ENCODE measurements at regions not wholly inside any gene's neighbourhood (a gene's known extent, or its start where the extent isn't known, plus 50 kb on each side); places are given as distances from the start of the nearest gene placed in this dataset.

DNA sequence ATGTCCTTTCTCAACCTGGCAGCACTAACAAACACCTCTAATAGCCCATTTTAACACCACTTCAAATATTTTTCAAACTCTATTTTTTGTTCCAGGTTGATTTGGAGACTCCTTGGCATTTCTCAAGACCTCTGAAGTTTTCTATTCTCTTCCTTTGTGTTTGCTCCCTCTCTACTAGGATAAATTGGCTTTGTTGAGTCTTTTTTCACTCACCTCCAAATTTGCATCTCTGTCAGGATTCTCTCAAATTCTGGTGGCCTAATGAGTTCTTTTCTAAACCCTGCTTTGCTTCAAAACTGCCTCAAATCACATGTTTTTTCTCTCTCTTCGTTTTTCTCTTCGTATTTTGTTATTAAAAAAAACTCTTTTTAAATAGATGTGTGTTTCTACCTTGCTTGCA is 582.2 kb upstream of the ADGRL4 start:
- DNase-seq (ENCODE audit: low read depth) = no peak
- Histone ChIP-seq H3K9me3 (ENCODE audit: control insufficient read depth, low read length) (no peaks in the 10 kb centered on the region), H3K27me3 (replicated peaks; ENCODE audit: control insufficient read depth, insufficient read depth, low read length) (no peaks in the 10 kb centered on the region), H3K4me3 (ENCODE audit: low read length) (no peak overlapping the region), H3K36me3 (ENCODE audit: control insufficient read depth, insufficient read depth, low read length, severe bottlenecking) (no peaks in the 10 kb centered on the region), H3K9ac (ENCODE audit: low read length) (no peak overlapping the region), H3K4me1 (ENCODE audit: control insufficient read depth, insufficient read depth, low read length) (no peaks in the 10 kb centered on the region)

GRCh38 chr1:79587229-79587628 is 580.7 kb upstream of the ADGRL4 start:
- Histone ChIP-seq H3K36me3 (ENCODE audit: control insufficient read depth, insufficient read depth, low read length, severe bottlenecking) (no peaks in the 10 kb centered on the region), H3K27me3 (replicated peaks; ENCODE audit: control insufficient read depth, insufficient read depth, low read length) (no peaks in the 10 kb centered on the region), H3K9ac (ENCODE audit: low read length) (no peak overlapping the region), H3K4me3 (ENCODE audit: low read length) (no peak overlapping the region), H3K9me3 (ENCODE audit: control insufficient read depth, low read length) (no peaks in the 10 kb centered on the region), H3K4me1 (ENCODE audit: control insufficient read depth, insufficient read depth, low read length) (no peaks in the 10 kb centered on the region)
- no peak for DNase-seq (ENCODE audit: low read depth)

DNA sequence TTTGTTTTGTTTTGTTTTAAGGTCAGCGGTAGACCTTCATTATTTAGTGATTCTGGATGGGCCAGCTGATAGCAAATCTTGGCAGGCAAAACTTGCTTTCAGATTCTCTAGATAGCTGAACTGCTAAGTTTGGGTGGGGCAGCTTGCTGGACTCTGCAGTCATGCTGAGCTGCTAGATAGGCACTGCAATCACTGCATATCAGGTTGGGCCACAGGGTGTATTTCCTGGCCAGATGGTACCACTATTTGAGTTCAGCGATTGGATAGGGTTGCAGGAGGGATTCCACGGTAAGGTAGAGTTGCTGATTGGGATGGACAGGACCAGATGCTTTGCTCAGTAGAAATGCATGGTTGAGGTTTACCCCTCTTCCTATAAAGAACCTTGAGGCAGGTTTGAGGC is 579.3 kb upstream of the ADGRL4 start:
- H3K9me3 ChIP-seq (ENCODE audit: control insufficient read depth, low read length) = no peaks in the 10 kb centered on the region
- H3K4me3 ChIP-seq (ENCODE audit: low read length) = no peak overlapping the region
- H3K4me1 ChIP-seq (ENCODE audit: control insufficient read depth, insufficient read depth, low read length) = no peaks in the 10 kb centered on the region
- no peaks in the 10 kb centered on the region for H3K36me3 ChIP-seq (ENCODE audit: control insufficient read depth, insufficient read depth, low read length, severe bottlenecking)
- no peaks in the 10 kb centered on the region for H3K27me3 ChIP-seq (replicated peaks; ENCODE audit: control insufficient read depth, insufficient read depth, low read length)
- DNase-seq (ENCODE audit: low read depth) = no peak
- no peak overlapping the region for H3K9ac ChIP-seq (ENCODE audit: low read length)

- no peaks in the 10 kb centered on the region for H3K4me1 ChIP-seq (ENCODE audit: control insufficient read depth, insufficient read depth, low read length)
- H3K9ac ChIP-seq (ENCODE audit: low read length) = no peak overlapping the region
- H3K27me3 ChIP-seq (replicated peaks; ENCODE audit: control insufficient read depth, insufficient read depth, low read length) = no peaks in the 10 kb centered on the region
- H3K36me3 ChIP-seq (ENCODE audit: control insufficient read depth, insufficient read depth, low read length, severe bottlenecking) = no peaks in the 10 kb centered on the region
- H3K9me3 ChIP-seq (ENCODE audit: control insufficient read depth, low read length) = no peaks in the 10 kb centered on the region
- no peak for DNase-seq (ENCODE audit: low read depth)
- no peak overlapping the region for H3K4me3 ChIP-seq (ENCODE audit: low read length)
These were observed 568.9 kb upstream of the ADGRL4 start for GRCh38 chr1:79575424-79575823.

DNA sequence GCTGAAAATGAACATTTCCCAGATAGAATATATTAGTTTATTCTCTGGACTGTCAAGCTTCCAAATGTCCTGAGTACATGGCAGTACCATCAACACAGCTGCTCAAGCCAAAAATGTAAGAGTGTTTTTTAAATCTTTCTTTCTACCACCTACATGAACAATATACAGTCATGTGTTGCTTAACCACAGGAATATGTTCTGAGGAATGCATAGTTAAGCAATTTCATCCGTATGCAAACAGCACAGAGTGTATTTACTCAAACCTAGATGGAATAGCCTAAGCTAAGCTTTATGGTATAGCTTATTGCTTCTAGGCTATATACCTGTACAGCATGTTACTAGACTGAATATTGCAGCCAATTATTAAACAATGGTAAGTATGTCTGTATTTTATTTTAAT is 561.9 kb upstream of the ADGRL4 start:
- Histone ChIP-seq H3K4me1 (ENCODE audit: control insufficient read depth, insufficient read depth, low read length) (peaks cover 5% of the 10 kb centered on the region), H3K27me3 (replicated peaks; ENCODE audit: control insufficient read depth, insufficient read depth, low read length) (no peaks in the 10 kb centered on the region)

DNA sequence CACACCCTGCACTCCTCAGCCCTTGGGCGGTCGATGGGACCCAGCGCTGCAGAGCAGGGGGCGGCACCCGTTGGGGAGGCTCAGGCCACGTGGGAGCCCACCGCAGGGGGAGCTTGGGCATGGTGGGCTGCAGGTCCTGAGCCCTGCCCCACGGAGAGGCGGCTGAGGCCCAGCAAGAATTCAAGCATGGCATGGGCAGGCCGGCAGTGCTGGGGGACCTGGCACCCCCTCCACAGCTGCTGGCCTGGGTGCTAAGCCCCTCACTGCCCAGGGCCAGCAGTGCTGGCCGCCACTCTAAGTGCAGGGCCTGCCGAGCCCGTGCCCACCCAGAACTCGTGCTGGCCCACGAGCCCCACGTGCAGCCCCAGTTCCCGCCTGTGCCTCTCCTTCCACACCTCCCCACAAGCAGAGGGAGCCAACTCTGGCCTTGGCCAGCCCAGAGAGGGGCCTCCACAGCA is 555.0 kb upstream of the ADGRL4 start:
- no peaks in the 10 kb centered on the region for H3K36me3 ChIP-seq (ENCODE audit: control insufficient read depth, insufficient read depth, low read length, severe bottlenecking)
- no peaks in the 10 kb centered on the region for H3K9me3 ChIP-seq (ENCODE audit: control insufficient read depth, low read length)
- no peak overlapping the region for H3K4me3 ChIP-seq (ENCODE audit: low read length)
- no peaks in the 10 kb centered on the region for H3K27me3 ChIP-seq (replicated peaks; ENCODE audit: control insufficient read depth, insufficient read depth, low read length)
- no peak for DNase-seq (ENCODE audit: low read depth)
- H3K9ac ChIP-seq (ENCODE audit: low read length) = no peak overlapping the region
- H3K4me1 ChIP-seq (ENCODE audit: control insufficient read depth, insufficient read depth, low read length) = no peaks in the 10 kb centered on the region

More for the DNA sequence above, 561.9 kb upstream of the ADGRL4 start:
- Histone ChIP-seq H3K9me3 (ENCODE audit: control insufficient read depth, low read length) (no peaks in the 10 kb centered on the region), H3K36me3 (ENCODE audit: control insufficient read depth, insufficient read depth, low read length, severe bottlenecking) (no peaks in the 10 kb centered on the region), H3K4me3 (ENCODE audit: low read length) (no peak overlapping the region), H3K9ac (ENCODE audit: low read length) (no peak overlapping the region)
- DNase-seq (ENCODE audit: low read depth) = peak; percentile 78

DNA sequence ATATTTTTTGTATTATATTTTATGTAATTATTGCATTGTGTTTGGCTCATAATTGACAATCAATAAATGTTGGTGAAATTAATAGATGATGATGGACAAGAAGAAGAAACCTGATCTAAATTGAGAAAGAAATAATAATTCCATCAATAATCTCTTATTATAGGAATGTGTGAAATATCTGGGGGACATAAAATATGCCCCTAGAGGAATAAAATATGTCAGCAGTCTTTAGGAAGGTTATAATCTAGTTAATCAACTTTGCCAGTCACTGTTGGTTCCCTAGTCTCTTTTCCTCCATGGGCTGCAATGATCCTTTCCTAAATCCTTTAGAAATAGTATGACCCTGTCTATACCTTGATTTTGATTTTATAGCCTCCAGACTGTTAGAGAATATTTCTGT is 549.7 kb upstream of the ADGRL4 start:
- no peaks in the 10 kb centered on the region for H3K36me3 ChIP-seq (ENCODE audit: control insufficient read depth, insufficient read depth, low read length, severe bottlenecking)
- H3K4me1 ChIP-seq (ENCODE audit: control insufficient read depth, insufficient read depth, low read length) = no peaks in the 10 kb centered on the region
- no peak for DNase-seq (ENCODE audit: low read depth)
- no peaks in the 10 kb centered on the region for H3K27me3 ChIP-seq (replicated peaks; ENCODE audit: control insufficient read depth, insufficient read depth, low read length)
- no peaks in the 10 kb centered on the region for H3K9me3 ChIP-seq (ENCODE audit: control insufficient read depth, low read length)
- H3K9ac ChIP-seq (ENCODE audit: low read length) = no peak overlapping the region
- no peak overlapping the region for H3K4me3 ChIP-seq (ENCODE audit: low read length)

GRCh38 chr1:79554688-79555087 is 548.2 kb upstream of the ADGRL4 start:
- no peaks in the 10 kb centered on the region for H3K27me3 ChIP-seq (replicated peaks; ENCODE audit: control insufficient read depth, insufficient read depth, low read length)
- no peaks in the 10 kb centered on the region for H3K9me3 ChIP-seq (ENCODE audit: control insufficient read depth, low read length)
- H3K36me3 ChIP-seq (ENCODE audit: control insufficient read depth, insufficient read depth, low read length, severe bottlenecking) = no peaks in the 10 kb centered on the region
- H3K9ac ChIP-seq (ENCODE audit: low read length) = no peak overlapping the region
- H3K4me1 ChIP-seq (ENCODE audit: control insufficient read depth, insufficient read depth, low read length) = no peaks in the 10 kb centered on the region
- no peak overlapping the region for H3K4me3 ChIP-seq (ENCODE audit: low read length)
- no peak for DNase-seq (ENCODE audit: low read depth)

DNA sequence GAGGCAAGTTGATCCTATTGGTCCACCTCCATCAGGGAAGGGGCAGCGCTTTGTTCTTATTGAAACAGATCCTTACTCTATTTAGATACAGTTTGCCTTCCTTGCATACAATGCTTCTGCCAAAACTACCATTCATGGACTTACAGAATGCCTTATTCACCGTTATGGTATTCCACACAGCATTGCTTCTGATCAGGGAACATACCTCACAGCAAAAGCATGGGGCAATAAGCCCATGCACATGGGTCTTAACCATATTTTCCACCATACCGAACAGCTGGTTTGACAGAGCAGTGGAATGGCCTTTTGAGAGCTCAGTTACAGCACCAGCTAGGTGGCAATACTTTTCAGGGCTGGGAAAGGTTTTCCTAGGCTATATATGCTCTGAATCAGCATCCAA is 544.8 kb upstream of the ADGRL4 start:
- no peak overlapping the region for H3K4me3 ChIP-seq (ENCODE audit: low read length)

GRCh38 chr1:79550402-79550801 is 543.9 kb upstream of the ADGRL4 start:
- H3K27me3 ChIP-seq (replicated peaks; ENCODE audit: control insufficient read depth, insufficient read depth, low read length) = no peaks in the 10 kb centered on the region
- H3K9ac ChIP-seq (ENCODE audit: low read length) = no peak overlapping the region

More for the DNA sequence above, 544.8 kb upstream of the ADGRL4 start:
- Histone ChIP-seq H3K9me3 (ENCODE audit: control insufficient read depth, low read length) (no peaks in the 10 kb centered on the region), H3K9ac (ENCODE audit: low read length) (no peak overlapping the region), H3K27me3 (replicated peaks; ENCODE audit: control insufficient read depth, insufficient read depth, low read length) (no peaks in the 10 kb centered on the region), H3K36me3 (ENCODE audit: control insufficient read depth, insufficient read depth, low read length, severe bottlenecking) (no peaks in the 10 kb centered on the region), H3K4me1 (ENCODE audit: control insufficient read depth, insufficient read depth, low read length) (no peaks in the 10 kb centered on the region)
- peak; percentile 54 for DNase-seq (ENCODE audit: low read depth)

GRCh38 chr1:79549201-79549600 is 542.7 kb upstream of the ADGRL4 start:
- no peaks in the 10 kb centered on the region for H3K4me1 ChIP-seq (ENCODE audit: control insufficient read depth, insufficient read depth, low read length)
- H3K9ac ChIP-seq (ENCODE audit: low read length) = no peak overlapping the region
- H3K36me3 ChIP-seq (ENCODE audit: control insufficient read depth, insufficient read depth, low read length, severe bottlenecking) = no peaks in the 10 kb centered on the region
- no peak overlapping the region for H3K4me3 ChIP-seq (ENCODE audit: low read length)
- DNase-seq (ENCODE audit: low read depth) = no peak
- H3K9me3 ChIP-seq (ENCODE audit: control insufficient read depth, low read length) = no peaks in the 10 kb centered on the region
- H3K27me3 ChIP-seq (replicated peaks; ENCODE audit: control insufficient read depth, insufficient read depth, low read length) = no peaks in the 10 kb centered on the region

More at GRCh38 chr1:79550402-79550801, 543.9 kb upstream of the ADGRL4 start:
- H3K4me1 ChIP-seq (ENCODE audit: control insufficient read depth, insufficient read depth, low read length) = no peaks in the 10 kb centered on the region
- no peaks in the 10 kb centered on the region for H3K36me3 ChIP-seq (ENCODE audit: control insufficient read depth, insufficient read depth, low read length, severe bottlenecking)
- no peaks in the 10 kb centered on the region for H3K9me3 ChIP-seq (ENCODE audit: control insufficient read depth, low read length)
- no peak overlapping the region for H3K4me3 ChIP-seq (ENCODE audit: low read length)
- no peak for DNase-seq (ENCODE audit: low read depth)

DNA sequence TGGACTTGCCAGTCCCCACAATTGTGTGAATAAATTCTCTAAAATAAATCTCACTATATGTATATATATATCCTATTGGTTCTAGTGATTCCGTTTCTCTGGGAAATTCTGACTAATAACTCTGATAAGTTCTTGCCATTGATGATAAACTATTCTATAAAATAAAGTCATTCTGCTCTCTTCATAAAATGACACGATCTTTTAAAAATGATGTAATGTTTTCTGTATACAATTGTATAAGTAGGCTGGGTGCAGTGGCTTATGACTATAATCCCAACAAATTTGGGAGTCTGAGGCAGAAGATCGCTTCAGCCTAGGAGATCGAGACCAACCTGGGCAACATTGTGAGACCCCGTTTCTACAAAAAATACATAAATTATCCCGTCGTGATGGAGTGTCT is 541.0 kb upstream of the ADGRL4 start:
- H3K9me3 ChIP-seq (ENCODE audit: control insufficient read depth, low read length) = no peaks in the 10 kb centered on the region
- H3K4me3 ChIP-seq (ENCODE audit: low read length) = no peak overlapping the region
- DNase-seq (ENCODE audit: low read depth) = no peak
- no peaks in the 10 kb centered on the region for H3K4me1 ChIP-seq (ENCODE audit: control insufficient read depth, insufficient read depth, low read length)
- no peaks in the 10 kb centered on the region for H3K27me3 ChIP-seq (replicated peaks; ENCODE audit: control insufficient read depth, insufficient read depth, low read length)
- H3K9ac ChIP-seq (ENCODE audit: low read length) = no peak overlapping the region
- H3K36me3 ChIP-seq (ENCODE audit: control insufficient read depth, insufficient read depth, low read length, severe bottlenecking) = no peaks in the 10 kb centered on the region

All from adipocyte (in vitro differentiated cells).